GM21515 (cell line): ENCODE measurements at regions not wholly inside any gene's neighbourhood (a gene's known extent, or its start where the extent isn't known, plus 50 kb on each side); places are given as distances from the start of the nearest gene placed in this dataset.
"Not testable (repeated sequence)": the region's sequence is repeated elsewhere in the genome, so short reads cannot be mapped to it uniquely, and the experiment has no call there.

Experiments used
- ATAC-seq: cut with Tn5 transposase; IDR thresholded peaks from one replicate; pipeline ENCODE4 v1.9.1; 2021; ENCODE audit not compliant: unreplicated experiment

DNA sequence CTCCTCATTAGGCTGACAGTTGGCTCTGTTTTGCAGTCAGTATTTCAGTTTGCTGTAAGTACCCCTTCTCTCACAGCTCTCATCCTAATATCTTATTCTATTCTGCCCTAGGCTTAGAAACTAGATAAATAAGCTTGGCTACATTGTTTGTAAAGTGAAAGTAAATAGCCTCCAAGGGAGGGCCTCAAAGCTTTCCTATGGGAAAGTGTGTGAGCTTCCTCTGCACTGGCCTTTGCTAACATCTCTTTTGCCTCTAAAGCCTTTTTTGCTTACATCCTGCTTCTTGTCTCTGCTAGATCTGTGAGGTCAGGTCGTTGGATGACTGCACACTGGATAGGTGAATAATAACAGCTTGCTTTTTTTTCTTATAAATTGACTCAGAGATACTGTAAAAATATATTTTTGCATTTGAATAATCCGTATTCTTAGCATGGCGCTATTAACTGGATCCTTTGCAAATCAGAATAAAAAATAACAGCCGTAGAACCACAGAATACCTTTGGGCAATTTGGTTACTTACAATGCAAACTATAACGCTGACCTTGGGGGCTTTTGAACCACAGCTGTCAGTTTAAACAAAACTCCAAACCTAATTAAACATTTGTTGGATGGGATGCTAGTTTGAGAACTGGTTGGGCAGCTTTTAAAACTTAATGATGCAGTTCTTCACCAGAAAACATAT lies 55.1 kb downstream of the TTC6 start:
- no peak for ATAC-seq

DNA sequence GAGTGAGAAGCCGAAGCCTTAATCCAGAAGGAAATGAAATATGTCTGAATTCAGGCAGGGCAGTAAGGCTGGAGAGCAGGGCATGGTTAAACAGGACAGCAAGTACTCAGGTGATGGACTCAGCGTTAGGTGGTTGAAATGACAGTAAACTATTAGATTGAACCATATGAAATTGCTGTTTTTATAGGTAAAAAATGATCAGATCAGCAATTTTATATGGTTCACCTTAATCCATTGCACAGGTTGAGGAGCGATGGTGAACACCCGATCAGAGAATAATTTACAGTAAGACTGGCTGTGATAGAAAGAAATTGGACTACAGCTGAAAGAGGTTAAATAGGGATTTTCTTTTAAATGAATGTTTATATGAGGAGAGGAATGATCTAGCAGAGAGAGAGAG lies 56.6 kb downstream of the TTC6 start:
- ATAC-seq = no peak

DNA sequence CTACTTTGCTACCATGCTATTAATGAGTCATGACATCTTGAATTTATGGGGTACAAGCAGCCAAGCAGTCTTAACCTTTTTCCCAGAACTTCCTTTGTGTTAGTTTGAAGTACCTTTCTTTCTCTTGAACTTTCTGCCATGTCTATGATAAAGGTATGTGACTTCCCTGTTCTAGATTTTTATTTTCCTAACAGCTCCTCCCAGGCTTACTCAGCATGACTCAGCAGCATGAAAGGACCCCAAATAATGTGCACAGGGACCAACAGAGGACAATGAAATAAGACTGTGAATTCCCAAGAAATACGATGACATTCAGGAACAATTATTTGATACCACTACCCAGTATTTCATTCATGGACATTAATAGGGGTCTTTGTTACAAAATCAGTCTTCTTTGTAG lies 60.0 kb downstream of the TTC6 start:
- no peak for ATAC-seq

DNA sequence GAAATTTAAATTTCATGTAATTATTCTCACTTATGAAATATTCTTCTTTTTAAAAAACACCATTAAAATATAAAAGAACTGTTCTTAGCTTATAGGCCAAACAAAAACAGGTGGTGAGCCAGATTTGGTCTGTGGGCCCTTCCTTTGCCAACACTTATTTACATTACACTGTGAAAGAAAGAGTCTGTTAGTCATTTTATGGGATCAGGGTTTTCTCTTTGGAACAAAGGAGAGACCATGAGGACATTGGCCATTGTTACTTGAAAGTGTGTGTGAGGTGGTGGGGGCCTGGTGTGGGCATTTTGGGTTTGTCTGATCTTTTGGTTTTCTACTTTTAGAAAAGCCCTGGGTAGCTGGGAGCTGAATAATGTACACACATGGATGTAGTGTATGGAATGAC lies 62.7 kb downstream of the TTC6 start:
- no peak for ATAC-seq

DNA sequence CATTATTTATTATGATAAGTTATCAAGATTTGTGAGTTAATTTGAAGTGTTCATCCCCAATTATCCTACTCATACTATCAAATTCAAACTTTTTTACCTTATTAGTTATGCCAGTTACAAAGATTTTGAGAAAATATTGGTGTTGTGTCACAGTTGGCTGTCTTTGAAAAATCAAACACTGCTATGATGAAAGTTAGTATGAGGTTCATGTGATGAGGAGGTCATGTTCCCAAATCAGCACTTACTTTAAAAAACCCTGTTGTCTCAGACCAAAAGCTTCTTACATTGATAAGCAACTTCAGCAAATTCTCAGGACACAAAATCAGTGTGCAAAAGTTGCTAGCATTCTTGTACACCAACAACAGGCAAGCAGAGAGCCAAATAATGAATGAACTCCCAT lies 68.1 kb downstream of the TTC6 start:
- no peak for ATAC-seq

DNA sequence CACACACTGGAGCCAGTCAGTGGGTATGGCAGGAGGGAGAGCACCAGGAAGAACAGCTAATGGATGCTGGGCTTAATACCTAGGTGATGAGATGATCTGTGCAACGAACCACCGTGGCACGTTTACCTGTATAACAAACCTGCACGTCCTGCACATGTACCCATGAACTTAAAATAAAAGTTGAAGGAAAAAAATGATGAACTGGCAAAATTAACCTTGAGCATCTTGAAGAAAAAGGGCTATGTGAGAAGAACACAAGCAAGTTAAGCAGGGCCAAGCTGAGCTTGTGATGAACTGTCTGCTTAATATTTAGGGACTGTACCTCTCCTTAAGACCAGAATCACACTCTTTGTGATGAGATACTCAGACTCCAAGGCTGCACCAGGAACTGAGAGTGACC lies 70.0 kb downstream of the TTC6 start:
- no peak for ATAC-seq

DNA sequence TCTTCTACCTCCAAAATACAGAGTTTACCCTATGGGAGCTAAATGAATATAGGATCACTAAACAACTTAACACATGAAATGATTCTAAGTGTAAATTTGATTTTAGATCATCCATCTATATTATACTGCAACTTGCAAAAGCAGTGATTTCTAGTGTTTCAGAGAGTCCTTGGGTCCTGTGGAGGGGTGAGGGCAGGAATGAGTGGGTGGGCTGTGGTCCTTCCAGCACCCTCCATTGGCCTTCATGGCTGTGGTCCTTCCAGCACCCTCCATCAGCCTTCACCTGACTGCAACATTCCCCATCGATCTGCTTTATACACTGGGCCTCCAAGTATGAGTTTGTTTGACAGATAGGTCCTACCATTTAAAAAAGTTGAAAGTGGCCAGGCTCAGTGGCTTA lies 70.5 kb downstream of the TTC6 start:
- ATAC-seq = no peak

DNA sequence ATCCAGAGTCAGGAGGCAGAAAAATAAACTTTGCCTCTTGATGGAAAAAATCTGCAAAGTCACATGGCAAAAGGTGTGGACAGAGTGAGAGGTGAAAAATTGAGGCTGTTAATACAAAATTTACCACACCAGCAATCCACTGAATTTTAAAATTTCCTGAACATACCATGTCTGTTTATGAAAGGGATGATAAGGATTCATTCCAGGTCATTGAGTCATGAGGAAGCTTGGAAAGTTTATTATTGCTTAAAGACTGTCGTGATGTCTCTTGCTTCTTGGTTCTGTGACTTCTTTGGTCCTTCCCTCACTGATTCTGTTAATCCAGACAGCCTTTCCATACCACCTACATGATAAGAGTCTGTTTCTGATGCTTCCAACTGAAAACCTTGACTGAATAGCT lies 73.2 kb downstream of the TTC6 start:
- ATAC-seq = no peak

DNA sequence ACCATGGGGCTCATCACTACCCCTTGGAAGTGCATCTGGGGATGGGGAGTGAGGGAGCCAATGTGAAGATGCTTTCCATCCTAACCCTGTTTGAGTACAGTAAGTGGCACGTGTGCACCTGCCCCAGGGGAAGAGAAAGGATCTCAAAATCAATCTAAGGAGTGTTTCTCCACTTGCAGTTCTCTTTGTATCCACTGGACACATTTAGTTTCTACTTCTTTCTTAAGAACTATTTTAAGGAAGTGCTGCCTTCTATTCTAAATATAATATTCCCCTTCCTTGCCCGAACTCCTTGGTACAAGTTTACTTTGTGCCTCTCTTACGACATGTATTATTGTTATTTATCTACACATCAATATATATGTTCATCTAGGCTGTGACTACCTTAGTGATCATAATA lies 73.8 kb downstream of the TTC6 start:
- no peak for ATAC-seq

DNA sequence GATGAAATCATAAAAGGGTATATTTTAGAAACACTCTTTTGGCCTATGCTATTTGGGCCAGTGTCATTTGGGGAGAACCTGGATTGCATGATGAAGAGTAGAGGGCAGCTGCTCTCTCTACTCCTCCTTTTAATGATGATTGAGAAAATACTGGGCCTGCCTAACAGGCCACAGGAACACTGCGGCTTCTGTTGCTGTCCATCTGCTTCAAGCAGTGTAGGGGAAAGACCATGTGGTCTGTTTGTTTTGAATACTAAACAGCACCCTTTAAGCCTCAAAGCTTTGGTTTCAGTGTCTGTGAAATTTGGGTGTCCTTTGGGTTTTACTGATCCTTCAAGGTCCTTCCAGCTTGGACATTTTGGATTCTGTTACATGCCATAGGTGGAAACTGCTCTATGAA lies 78.0 kb downstream of the TTC6 start:
- no peak for ATAC-seq

DNA sequence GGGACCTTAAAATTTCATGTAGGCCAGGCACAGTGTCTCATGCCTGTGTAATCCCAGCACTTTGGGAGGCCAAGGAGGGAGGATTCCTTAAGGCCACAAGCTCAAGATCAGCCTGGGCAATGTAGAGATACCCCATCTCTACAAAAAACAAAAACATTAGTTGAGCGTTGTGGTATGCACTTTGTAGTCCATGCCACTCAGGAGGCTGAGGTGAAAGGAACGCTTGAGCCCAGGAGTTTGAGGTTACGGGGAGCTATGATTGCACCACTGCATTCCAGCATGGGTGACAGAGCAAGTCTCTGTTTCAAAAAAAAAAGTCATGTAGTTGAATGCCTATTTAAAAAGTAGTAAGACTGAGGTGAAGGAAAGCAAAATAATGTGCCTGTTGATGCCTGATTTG lies 83.5 kb downstream of the TTC6 start:
- no peak for ATAC-seq

DNA sequence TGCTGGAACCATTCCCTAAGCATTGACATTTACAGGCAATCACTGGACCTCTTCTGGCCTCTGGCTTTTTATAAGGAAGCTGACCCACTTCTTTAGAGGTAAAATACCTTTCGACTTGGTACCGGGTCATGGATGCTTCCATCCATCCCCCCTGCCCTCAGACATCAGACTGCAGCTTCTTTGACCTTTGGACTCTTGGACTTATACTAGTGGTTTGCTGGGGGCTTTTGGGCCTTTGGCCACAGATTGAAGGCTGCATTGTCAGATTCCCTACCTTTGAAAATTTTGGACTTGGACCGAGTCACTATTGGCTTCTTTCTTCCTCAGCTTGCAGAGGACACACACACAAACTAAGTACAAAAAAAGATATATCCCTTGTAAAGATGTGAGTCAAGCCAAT lies 86.1 kb downstream of the TTC6 start:
- no peak for ATAC-seq

DNA sequence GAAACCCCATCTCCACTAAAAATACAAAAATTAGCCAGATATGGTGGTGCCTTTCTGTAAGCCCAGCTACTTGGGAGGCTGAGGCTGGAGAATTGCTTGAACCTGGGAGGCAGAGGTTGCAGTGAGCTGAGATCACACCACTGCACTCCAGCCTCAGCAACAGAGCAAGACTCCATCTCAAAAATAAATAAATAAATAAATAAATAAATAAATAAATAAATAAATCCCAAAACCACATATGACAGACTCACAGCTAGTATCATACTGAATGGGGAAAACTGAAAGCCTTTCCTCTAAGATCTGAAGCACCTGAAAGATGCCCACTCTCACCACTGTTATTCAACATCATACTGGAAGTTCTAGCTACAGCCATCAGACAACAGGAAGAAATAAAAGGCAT lies 97.3 kb downstream of the TTC6 start:
- ATAC-seq = not testable (repeated sequence)

DNA sequence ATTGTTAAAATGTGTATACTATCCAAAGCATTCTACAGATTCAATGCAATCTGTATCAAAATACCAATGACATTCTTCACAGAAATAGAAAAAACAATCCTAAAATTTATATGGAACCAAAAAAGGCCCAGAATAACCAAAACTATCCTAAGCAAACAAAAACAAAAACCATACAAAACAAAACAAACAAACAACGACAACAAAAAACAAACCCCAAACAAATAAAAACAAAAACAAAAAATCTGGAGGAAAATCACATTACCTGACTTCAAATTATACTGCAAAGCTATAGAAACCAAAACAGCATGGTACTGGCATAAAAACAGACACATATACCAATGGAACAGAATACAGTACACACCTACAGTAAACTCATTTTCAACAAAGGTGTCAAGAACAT lies 98.0 kb downstream of the TTC6 start:
- not testable (repeated sequence) for ATAC-seq

DNA sequence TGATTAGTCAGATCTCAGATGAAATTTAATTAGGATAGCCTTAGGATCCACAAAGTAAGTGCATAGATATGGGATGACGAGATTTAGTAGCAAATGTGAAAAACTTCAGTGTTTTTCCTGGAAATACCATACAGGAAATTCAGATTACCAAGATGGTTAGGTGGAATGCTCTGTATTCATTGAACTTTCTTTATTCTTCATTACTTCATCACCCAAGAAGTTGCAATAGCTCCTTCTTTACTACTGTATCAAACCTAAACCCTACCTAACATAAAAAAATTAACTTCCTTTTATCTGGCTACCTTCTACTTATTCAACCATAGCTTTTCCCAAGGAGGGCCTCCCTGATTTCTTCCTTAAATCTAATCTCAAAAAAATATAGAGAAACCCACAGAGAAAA lies 100.4 kb downstream of the TTC6 start:
- no peak for ATAC-seq

DNA sequence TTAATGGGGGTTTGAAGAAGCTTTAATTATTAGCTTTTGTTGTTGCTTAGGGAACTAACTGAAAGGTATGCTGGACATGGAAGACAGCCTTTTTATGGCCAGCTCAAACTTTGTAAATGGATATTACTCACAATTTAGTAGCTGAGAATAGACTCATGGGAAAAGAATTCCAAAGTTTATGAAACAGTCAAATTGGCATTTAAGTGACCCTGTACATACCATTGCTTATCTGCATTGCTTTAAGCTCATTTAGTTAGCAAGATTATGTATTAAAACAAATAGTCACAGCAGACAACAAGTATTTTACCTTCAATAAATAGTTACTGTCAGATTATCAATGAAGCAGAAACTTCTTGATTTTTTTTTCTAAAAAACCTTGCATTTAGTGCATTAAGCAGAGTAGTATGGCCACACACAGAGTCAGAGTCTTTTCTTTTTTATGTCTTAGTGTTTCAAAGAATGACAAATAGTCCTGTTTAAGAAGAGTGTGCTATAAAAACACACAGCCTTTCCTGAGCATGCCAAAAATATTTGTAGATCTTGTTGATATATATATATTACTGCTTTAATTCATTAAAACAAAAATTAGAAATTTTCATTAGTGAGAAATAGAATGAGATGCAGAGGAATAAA lies 102.2 kb downstream of the TTC6 start:
- no peak for ATAC-seq

DNA sequence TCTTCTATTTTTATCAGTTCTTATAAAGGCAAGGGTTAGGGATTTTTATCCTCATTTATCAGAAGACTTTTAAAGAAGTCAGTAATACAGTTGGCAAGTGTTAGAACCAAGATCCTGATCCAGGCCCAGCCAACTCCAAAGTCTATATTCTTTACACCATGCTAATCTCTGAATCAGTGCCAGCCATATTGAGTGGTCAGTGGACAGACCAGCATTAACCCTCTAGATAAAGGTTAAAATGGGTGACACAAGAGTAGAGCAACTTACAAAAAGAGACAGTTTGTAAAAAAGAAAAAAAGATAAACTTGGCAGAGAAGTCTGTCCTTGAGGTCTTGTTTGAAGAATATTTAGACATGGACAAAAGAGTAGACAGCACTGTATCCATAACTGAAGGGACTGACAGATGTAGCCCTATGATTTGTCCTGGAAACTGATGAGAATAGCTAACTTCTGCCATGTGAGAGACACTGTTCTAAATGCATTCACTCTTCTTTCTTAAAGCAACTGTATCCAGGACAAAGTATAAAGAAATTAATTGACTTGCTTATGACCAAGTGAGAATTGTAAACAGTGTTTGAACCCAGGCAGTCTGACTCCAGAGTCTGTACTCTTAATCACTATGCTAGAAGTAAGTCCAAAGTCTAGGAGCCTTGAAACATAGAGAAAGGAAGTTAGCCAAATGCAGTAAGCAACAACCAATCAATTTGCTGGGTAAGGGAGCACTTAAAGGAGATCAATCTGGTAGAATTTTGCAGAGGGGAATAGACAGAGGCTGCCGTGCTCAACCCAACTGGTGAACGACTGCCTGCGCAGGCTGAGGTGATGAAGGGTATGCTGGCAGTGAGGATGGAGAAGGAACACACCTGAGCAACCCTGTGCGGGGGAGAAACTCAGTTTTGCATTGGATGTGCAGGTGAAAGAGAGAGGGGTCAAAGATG lies 103.7 kb downstream of the TTC6 start:
- no peak for ATAC-seq

DNA sequence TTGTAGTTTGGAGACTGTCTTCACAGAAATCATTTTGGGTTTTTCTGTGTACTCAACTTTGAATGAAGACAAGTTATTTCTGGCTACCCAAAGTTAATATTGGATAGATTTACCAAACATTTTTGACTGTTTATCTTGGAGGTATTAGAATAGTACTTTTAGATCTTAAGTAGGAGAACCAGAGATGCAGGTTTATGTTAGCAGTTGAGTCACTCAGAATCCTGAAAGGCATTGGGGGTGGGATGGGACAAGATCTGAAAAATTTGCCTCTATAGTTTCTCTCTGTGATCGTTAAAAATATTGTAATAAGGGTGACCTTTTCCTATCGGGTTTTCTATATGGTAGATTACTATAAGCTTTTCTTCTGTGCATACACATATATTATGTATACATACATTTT lies 112.3 kb downstream of the TTC6 start:
- ATAC-seq = no peak

DNA sequence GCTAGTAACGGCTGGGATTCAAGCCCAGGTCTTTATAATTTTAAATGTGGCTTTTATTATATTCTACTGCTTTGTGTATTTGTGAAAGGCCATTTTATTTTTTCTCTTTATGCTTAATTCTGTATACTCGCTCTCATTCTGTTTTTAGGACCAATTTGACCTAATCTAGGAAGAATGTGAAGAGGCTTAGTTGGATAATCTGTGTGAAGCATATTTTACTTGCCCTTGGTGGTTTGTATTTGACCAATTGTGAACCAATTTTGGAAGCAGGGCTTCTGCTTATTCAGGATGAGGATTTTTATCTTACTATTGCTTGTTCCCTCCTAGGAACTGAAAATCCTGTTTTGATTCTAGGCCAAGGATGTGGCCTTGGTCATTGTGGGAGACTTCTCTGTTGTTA lies 113.1 kb downstream of the TTC6 start:
- ATAC-seq = no peak

DNA sequence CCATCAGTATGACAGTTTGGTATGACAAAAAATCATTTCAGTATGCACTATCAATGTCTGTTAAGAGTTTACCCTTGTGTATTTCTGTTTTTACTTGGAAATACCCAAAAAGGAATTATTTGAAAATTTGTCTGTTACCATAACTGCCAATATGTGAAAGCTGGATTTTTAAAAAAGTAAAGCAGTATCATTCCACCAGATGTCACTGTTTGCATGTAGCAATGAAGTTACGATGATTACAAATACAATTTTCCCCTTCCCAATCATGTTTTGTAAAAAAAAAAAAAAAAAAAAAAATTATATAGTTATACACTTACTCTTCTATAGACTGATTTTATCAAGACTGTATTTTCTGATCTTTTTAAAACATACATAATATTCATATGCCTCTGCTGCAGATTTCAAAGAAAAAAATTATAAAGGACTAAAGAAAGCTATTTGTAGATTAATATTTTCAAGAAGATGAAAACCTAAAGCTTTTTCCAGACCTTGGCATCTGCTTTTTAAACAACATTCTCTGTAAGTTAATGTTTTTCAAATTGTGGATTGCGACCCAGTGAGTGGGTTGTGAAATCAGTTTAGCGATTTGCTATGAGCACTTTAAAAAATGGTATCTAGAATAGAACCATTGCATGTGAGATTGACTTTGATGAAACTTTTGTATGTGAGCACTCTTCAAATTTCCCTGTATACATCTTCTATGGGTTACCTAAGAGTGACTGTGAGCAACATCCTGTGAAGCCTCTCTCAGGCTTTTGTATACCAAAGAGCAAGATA lies 114.2 kb downstream of the TTC6 start:
- no peak for ATAC-seq

DNA sequence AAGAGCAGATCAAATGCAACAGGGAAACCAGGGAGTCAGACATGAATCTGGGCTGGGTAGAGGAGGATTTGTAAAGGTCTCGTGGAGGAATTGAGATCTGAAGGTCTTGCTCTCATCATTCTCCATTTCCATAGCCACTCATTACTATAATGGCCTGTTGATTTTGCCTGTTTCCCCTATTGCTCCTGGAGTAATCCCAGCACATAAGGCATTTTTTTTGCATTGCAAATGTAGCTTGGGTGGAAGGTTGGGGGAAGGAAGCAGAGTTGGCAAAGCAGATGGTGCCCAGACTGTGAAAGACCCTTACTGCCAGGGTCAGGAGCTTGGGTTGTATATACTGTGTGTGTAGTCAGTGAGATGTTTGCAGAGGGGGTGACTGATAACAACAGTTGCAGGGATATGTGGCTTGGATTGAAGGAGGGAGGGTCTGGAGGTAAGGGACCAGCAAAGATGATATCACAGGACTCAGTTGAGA lies 116.0 kb downstream of the TTC6 start:
- ATAC-seq = no peak
